MCF 10A (cell line): ENCODE measurements at regions not wholly inside any gene's neighbourhood (a gene's known extent, or its start where the extent isn't known, plus 50 kb on each side); places are given as distances from the start of the nearest gene placed in this dataset.

Source experiments
- BruUV-seq: library from RNA; stranded (reverse); fragments of 400-500 nt; replicated peaks from 2 replicates; lab custom pipeline; 2021; lab: Mats Ljungman, UMichigan
- CTCF ChIA-PET: fragments of 300-600 bp; sonication (Branson Sonifier 250); formaldehyde crosslinking; extraction: SDS; loops from one replicate; lab custom pipeline; 2021; ENCODE audit warnings: antibody characterized with exemption, inconsistent platforms; lab: Yijun Ruan, JAX
- POLR2A ChIA-PET: fragments of 300-600, 350-650 bp; sonication (Branson Sonifier 250); formaldehyde crosslinking; extraction: SDS; loops from one replicate; lab custom pipeline; 2020; ENCODE audit warnings: antibody characterized with exemption, inconsistent platforms; lab: Yijun Ruan, JAX
- DNase-seq: peaks from one replicate; pipeline ENCODE4 v3.0.0-alpha.2; 2018; ENCODE audit not compliant: unreplicated experiment
- H3K27ac Mint-ChIP-seq: one replicate; pipeline ENCODE4 v1.8.0; 2022; ENCODE audit warnings: mild to moderate bottlenecking, low read depth, mixed read lengths; ENCODE audit not compliant: unreplicated experiment
- H3K27me3 Mint-ChIP-seq: one replicate; pipeline ENCODE4 v1.8.0; 2022; ENCODE audit warnings: mixed read lengths; ENCODE audit not compliant: insufficient read depth, unreplicated experiment
- H3K36me3 Mint-ChIP-seq: one replicate; pipeline ENCODE4 v1.8.0; 2022; ENCODE audit warnings: mild to moderate bottlenecking, moderate library complexity, mixed read lengths; ENCODE audit not compliant: insufficient read depth, unreplicated experiment
- H3K4me1 Mint-ChIP-seq: one replicate; pipeline ENCODE4 v1.8.0; 2022; ENCODE audit warnings: mixed read lengths; ENCODE audit not compliant: insufficient read depth, unreplicated experiment
- H3K4me3 Mint-ChIP-seq: one replicate; pipeline ENCODE4 v1.8.0; 2022; ENCODE audit warnings: mild to moderate bottlenecking, moderate library complexity, mixed read lengths; ENCODE audit not compliant: unreplicated experiment
- H3K9me3 Mint-ChIP-seq: one replicate; pipeline ENCODE4 v1.8.0; 2022; ENCODE audit warnings: mixed read lengths; ENCODE audit not compliant: unreplicated experiment
- intact Hi-C: fragments of 100-400 bp; cut with micrococcal nuclease; formaldehyde crosslinking; loops from 2 replicates; pipeline ENCODE4 v1.14.1; 2022
- TF ChIP-seq, protein P1 (sequence below): fragments of 200-600 bp; IDR thresholded peaks from one replicate; pipeline ENCODE4 v1.8.0; 2022; ENCODE audit warnings: antibody characterized with exemption, mild to moderate bottlenecking; ENCODE audit not compliant: unreplicated experiment

DNA sequence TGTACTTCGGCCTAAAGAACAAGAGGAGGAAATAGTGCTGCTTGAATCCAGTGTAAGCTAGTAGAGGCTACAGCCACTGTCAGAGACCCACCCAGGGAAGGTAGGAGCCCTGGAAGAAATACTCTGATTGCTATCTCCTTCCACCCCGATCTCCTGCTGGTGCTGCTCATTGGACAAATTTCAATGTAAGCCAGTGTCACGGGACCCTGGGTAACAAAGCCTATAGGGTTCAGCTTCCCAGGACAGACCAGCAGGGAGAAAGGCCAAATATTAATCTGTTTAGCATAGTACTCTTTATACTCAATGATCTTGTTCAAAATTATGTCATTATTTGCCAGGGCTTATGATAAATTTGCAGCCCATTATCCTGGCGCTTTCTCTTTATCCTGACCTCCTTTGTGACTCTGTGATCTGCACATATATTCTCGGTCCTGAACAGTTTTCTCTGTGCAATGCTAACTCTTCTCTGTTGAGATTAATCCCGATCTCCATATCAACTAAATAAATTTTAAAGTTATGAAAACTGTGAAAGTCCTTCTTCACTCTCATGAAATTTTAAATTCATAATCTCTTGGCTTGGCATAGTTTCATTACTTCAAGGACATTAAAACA, 218.8 kb upstream of the PREP start:
- no peak for DNase-seq
- Mint-ChIP-seq H3K4me1 (peaks cover 2% of the 10 kb centered on the region), H3K36me3 (no peaks in the 10 kb centered on the region), H3K27ac (peak overlapping the region; percentile 36), H3K4me3 (no peak overlapping the region), H3K27me3 (no peaks in the 10 kb centered on the region), H3K9me3 (no peaks in the 10 kb centered on the region)
- ChIA-PET POLR2A (interaction anchor here (1.3 kb wide), 1 partner anchor 20 kb away, joined by 8 read pairs; no protein-coding TSS in a partner anchor), CTCF (interaction anchor here (1.4 kb wide), 1 partner anchor 105 kb away, joined by 3 read pairs; no protein-coding TSS in a partner anchor)
- intact Hi-C loops = no loop called here
- no TSS peak for BruUV-seq
- TF ChIP-seq, protein P1, sequence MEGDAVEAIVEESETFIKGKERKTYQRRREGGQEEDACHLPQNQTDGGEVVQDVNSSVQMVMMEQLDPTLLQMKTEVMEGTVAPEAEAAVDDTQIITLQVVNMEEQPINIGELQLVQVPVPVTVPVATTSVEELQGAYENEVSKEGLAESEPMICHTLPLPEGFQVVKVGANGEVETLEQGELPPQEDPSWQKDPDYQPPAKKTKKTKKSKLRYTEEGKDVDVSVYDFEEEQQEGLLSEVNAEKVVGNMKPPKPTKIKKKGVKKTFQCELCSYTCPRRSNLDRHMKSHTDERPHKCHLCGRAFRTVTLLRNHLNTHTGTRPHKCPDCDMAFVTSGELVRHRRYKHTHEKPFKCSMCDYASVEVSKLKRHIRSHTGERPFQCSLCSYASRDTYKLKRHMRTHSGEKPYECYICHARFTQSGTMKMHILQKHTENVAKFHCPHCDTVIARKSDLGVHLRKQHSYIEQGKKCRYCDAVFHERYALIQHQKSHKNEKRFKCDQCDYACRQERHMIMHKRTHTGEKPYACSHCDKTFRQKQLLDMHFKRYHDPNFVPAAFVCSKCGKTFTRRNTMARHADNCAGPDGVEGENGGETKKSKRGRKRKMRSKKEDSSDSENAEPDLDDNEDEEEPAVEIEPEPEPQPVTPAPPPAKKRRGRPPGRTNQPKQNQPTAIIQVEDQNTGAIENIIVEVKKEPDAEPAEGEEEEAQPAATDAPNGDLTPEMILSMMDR = no peak

DNA sequence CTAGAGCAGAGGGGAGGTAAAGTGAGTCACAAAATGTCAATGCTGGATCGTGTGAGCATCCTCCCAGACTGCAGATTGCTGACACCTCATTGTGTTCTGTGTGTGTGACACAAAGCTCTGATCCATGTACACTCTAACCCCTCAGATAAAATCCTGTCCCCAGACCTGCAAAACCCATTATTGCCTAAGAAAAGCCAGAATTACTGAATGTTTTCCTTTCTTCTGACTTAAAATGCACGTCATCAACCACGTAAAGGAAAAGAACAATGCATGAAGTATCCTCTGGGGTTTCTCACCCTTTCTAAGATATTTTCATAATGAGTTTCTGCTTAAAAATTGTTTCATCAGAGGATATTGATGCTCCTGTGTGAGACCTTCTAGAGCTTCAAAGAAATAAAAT, 218.0 kb upstream of the PREP start:
- TF ChIP-seq, protein P1 = no peak
- POLR2A ChIA-PET = interaction anchor here (1.3 kb wide), 1 partner anchor 19 kb away, joined by 8 read pairs; no protein-coding TSS in a partner anchor
- Mint-ChIP-seq H3K27ac (no peak overlapping the region), H3K4me3 (no peak overlapping the region), H3K36me3 (no peaks in the 10 kb centered on the region), H3K4me1 (peaks cover 8% of the 10 kb centered on the region), H3K27me3 (no peaks in the 10 kb centered on the region), H3K9me3 (no peaks in the 10 kb centered on the region)
- CTCF ChIA-PET = interaction anchor here (1.4 kb wide), 1 partner anchor 106 kb away, joined by 3 read pairs; no protein-coding TSS in a partner anchor
- no TSS peak for BruUV-seq
- no peak for DNase-seq
- intact Hi-C loops = no loop called here

DNA sequence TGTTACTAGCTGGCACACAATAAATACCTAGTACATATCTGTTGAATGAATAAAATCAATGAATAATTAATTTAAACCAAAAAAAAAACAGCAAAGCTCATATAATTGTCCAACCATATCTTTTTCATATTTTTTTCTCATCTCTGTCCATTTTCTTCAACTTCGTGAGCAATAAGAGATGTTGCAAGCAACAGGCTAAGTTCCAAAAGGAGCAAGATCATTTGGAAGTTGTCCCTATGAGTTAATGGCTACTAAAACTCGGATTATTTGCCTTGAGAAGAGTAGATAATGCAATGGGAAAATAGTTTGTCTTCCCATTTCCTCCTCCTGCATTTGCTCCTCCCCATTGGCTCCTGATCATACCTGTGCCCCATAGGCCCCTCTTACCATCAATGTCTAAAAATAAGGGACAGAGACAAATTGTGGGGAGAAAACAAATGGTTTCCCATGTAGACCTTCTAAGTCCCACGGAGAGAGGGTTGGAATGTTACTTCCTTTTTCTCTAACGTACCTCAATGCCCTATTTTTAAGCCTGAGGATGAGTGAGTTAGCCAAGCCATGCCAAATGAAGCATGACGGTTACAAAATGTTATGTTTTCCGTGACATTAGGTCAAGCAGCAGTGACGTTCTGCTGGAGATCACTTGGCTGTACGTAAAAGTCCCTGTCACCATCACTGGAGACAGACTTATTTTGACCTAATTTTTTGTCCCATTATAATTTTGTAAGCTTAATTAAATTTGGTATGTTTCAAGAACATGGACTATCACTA, 217.3 kb upstream of the PREP start:
- intact Hi-C loops = no loop called here
- ChIA-PET POLR2A (interaction anchor here (0.9 kb wide), 1 partner anchor 19 kb away, joined by 4 read pairs; no protein-coding TSS in a partner anchor), CTCF (no interaction called here)
- peaks cover 8% of the 10 kb centered on the region for H3K4me1 Mint-ChIP-seq
- BruUV-seq = no TSS peak
- H3K27ac Mint-ChIP-seq = no peak overlapping the region
- H3K9me3 Mint-ChIP-seq = peaks cover under 1% of the 10 kb centered on the region
- no peaks in the 10 kb centered on the region for H3K27me3 Mint-ChIP-seq
- no peak for DNase-seq
- TF ChIP-seq, protein P1 = no peak
- H3K4me3 Mint-ChIP-seq = no peak overlapping the region
- no peaks in the 10 kb centered on the region for H3K36me3 Mint-ChIP-seq

DNA sequence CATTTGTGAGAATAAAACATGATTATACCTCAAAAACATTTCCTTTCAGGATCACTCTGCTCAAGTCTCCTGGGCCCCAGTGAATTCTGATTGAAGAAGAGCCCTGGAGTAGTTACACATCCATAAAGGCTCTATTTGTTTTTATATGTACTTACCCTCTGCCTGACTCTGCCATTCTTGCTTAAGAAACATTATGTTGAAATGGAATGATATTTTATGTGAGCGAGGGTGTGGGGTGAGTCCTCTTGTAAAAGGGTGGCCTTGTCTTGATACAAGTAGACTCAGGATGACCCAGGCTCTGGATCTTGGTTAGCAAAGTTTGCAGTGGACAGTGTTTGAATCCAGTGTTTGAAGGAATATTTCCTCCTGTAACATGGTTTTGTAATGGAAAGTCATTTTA, 215.4 kb upstream of the PREP start:
- Mint-ChIP-seq H3K27me3 (no peaks in the 10 kb centered on the region), H3K36me3 (no peaks in the 10 kb centered on the region), H3K4me3 (no peak overlapping the region), H3K9me3 (peaks cover 5% of the 10 kb centered on the region), H3K27ac (peak overlapping the region; percentile 57), H3K4me1 (peaks cover 8% of the 10 kb centered on the region)
- BruUV-seq = no TSS peak
- ChIA-PET CTCF (no interaction called here), POLR2A (no interaction called here)
- intact Hi-C loops = no loop called here
- no peak for DNase-seq
- TF ChIP-seq, protein P1 = no peak
